T-cell (primary cell): ENCODE measurements at regions not wholly inside any gene's neighbourhood (a gene's known extent, or its start where the extent isn't known, plus 50 kb on each side); places are given as distances from the start of the nearest gene placed in this dataset.

Experiments used
- ATAC-seq, 4 experiments: fragments of 200-7000 bp in 3 of 4; fragments of 150-1000 bp in 1 of 4; cut with Tn5 transposase; replicated peaks in 1 of 4; 1 replicate in 3 of 4; 2 replicates in 1 of 4; pipeline ENCODE4 v1.10.0; 2021; ENCODE audit warnings: moderate library complexity in 3 of 4, mild to moderate bottlenecking in 2 of 4, moderate number of reproducible peaks in 1 of 4
- CTCF ChIA-PET, 2 donors: fragments of 300-600 bp; sonication (Branson Sonifier 250); formaldehyde crosslinking; loops; one replicate each; lab custom pipeline; 2022; ENCODE audit warnings: antibody characterized with exemption in 2 of 2; lab: Charles Lee
- POLR2A ChIA-PET, 2 donors: fragments of 300-600 bp; sonication (Branson Sonifier 250); formaldehyde crosslinking; loops; one replicate each; lab custom pipeline; 2022; ENCODE audit warnings: antibody characterized with exemption in 2 of 2; lab: Charles Lee
- DNase-seq, 35 experiments: peaks; one replicate each; pipeline versions ENCODE4 v3.0.0 to v3.0.0-alpha.2; 2013 to 2023
- H3K27ac ChIP-seq: one replicate; pipeline ENCODE4 v1.5.1; 2013; ENCODE audit warnings: low read length
- H3K27me3 ChIP-seq, 2 experiments: replicated peaks in 1 of 2; 1 replicate in 1 of 2; 2 replicates in 1 of 2; pipeline versions ENCODE4 v1.6.1 to v1.7.0; 2013; ENCODE audit warnings: low read length in 1 of 2, mixed read lengths in 1 of 2; ENCODE audit not compliant: control insufficient read depth in 2 of 2, insufficient read depth in 2 of 2; ENCODE audit errors: extremely low read depth in 1 of 2
- H3K36me3 ChIP-seq, 2 donors: 1 replicate in 1 of 2; 2 replicates in 1 of 2; pipeline versions ENCODE4 v1.6.1 to v1.7.0; 2013; ENCODE audit warnings: low read length in 1 of 2; ENCODE audit not compliant: control insufficient read depth in 2 of 2, insufficient read depth in 1 of 2; ENCODE audit errors: extremely low read depth in 1 of 2
- H3K4me1 ChIP-seq, 2 experiments: 1 replicate in 1 of 2; 2 replicates in 1 of 2; pipeline versions ENCODE4 v1.6.1 to v1.7.0; 2013; ENCODE audit warnings: low read length in 2 of 2, mixed read lengths in 1 of 2; ENCODE audit not compliant: insufficient read depth in 2 of 2, control insufficient read depth in 1 of 2; ENCODE audit errors: extremely low read depth in 1 of 2
- H3K4me3 ChIP-seq, 2 donors: 1 replicate in 1 of 2; 2 replicates in 1 of 2; pipeline versions ENCODE4 v1.5.1 to v1.7.0; 2013; ENCODE audit warnings: mild to moderate bottlenecking in 2 of 2, low read length in 1 of 2, moderate library complexity in 1 of 2; ENCODE audit not compliant: control insufficient read depth in 1 of 2; ENCODE audit errors: extremely low read depth in 1 of 2
- H3K9me3 ChIP-seq: 2 replicates; pipeline ENCODE4 v1.7.0; 2013
- H3K27ac Mint-ChIP-seq, 2 donors: one replicate each; pipeline ENCODE4 v1.8.0; 2020 to 2021; ENCODE audit warnings: mild to moderate bottlenecking in 2 of 2, mixed read lengths in 2 of 2
- H3K27me3 Mint-ChIP-seq, 2 donors: one replicate each; pipeline ENCODE4 v1.8.0; 2021 to 2022; ENCODE audit warnings: mixed read lengths in 2 of 2
- H3K36me3 Mint-ChIP-seq: one replicate; pipeline ENCODE4 v1.8.0; 2021; ENCODE audit warnings: mixed read lengths
- H3K4me1 Mint-ChIP-seq, 3 donors: one replicate each; pipeline ENCODE4 v1.8.0; 2020 to 2022; ENCODE audit warnings: mixed read lengths in 3 of 3, mild to moderate bottlenecking in 1 of 3
- H3K4me3 Mint-ChIP-seq, 3 donors: one replicate each; pipeline ENCODE4 v1.8.0; 2020 to 2022; ENCODE audit warnings: mild to moderate bottlenecking in 3 of 3, mixed read lengths in 3 of 3, moderate library complexity in 3 of 3
- H3K9me3 Mint-ChIP-seq, 3 donors: one replicate each; pipeline ENCODE4 v1.8.0; 2020 to 2022; ENCODE audit warnings: mixed read lengths in 3 of 3
- WGBS: methylation state at CpG from one replicate; pipeline ENCODE4 v1.1.5; 2013; ENCODE audit warnings: missing lambda C conversion rate; ENCODE audit not compliant: insufficient coverage; 5-methylcytosine and 5-hydroxymethylcytosine counted together

DNA sequence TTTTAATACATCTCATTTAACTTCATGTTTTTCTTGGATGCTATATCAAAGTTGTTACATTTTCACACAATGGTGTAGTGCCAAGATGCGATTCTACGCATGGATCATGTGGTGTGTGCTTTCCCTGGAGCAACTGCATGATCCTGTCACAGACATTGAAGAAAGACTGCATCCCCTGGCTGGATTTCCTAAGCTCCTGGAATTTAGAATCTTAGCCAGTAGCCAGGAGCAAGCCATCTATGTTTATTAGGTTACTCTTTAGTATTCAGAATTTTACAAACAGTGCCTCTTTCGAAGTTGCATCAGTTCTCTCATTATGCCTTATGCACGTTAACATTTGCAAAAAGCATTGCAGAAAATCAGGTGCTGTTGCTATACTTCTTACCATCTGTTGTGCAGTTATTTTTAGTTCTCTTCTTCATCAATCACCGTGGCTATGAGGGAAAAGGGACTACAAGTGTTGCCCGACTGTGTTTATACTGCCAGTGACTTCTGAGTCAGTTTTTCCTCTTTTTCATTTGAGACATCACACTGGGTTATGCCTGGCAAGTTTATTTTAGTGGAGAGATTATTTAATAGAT, 584.2 kb downstream of the BCKDHB start:
- 29% methylated on average over 1 of the region's 6 CpGs for WGBS
- Mint-ChIP-seq H3K27me3 (no peaks in the 10 kb centered on the region), H3K27ac (no peak overlapping the region), H3K9me3 (peaks cover 8 to 16% (median 14%) of the 10 kb centered on the region in 3 donors), H3K4me1 (no peaks in the 10 kb centered on the region), H3K36me3 (no peaks in the 10 kb centered on the region), H3K4me3 (no peak overlapping the region)
- H3K9me3 ChIP-seq, result peaks cover 2% of the 10 kb centered on the region
- no peaks in the 10 kb centered on the region for H3K36me3 ChIP-seq
- no peaks in the 10 kb centered on the region for H3K4me1 ChIP-seq
- CTCF ChIA-PET, result no interaction called here
- ATAC-seq (no peak), DNase-seq (no peak)
- no peaks in the 10 kb centered on the region for H3K27me3 ChIP-seq
- H3K27ac ChIP-seq, result no peak overlapping the region
- POLR2A ChIA-PET, result no interaction called here
- no peak overlapping the region for H3K4me3 ChIP-seq

DNA sequence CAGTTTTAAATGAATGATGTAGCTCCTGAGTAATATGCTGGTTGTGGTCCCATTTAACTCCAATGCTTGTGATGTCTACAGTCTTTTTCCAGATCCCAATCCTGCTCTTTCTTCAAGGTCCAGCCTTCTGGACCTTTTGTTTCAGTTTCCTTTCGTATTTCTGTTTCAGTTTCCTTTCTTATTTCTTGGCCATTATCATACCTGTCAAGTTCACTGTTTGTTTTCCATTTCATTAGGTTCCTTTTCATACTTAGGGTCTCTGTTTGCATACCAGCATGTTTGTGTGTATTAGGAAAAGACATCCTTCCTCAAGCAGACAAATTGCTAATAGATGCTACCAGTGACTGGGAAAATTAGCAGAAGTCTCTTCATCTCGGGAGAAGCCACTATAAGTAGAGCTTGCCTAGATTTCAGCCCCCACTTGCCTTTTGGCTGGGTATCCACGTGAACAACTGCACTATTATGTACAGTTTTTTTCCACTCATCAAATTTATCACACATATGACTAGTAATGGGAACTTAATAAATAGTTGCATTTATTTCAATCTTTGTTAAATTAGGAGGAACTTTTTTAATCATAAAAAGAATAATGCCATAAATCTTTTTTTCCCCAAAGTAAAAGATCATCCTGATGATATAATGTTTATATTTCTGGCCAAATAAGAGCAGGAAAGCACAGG, 583.4 kb downstream of the BCKDHB start:
- Mint-ChIP-seq H3K36me3 (no peaks in the 10 kb centered on the region), H3K27ac (no peak overlapping the region), H3K27me3 (no peaks in the 10 kb centered on the region), H3K4me1 (no peaks in the 10 kb centered on the region), H3K4me3 (no peak overlapping the region), H3K9me3 (peaks cover 9 to 17% (median 14%) of the 10 kb centered on the region in 3 donors)
- no peaks in the 10 kb centered on the region for H3K36me3 ChIP-seq
- ChIA-PET CTCF (no interaction called here), POLR2A (no interaction called here)
- WGBS, result no CpG with 5 or more reads among the region's 3 CpGs
- DNase-seq (no peak), ATAC-seq (no peak)
- no peak overlapping the region for H3K4me3 ChIP-seq
- no peaks in the 10 kb centered on the region for H3K4me1 ChIP-seq
- no peak overlapping the region for H3K27ac ChIP-seq
- peaks cover 2% of the 10 kb centered on the region for H3K9me3 ChIP-seq
- no peaks in the 10 kb centered on the region for H3K27me3 ChIP-seq

DNA sequence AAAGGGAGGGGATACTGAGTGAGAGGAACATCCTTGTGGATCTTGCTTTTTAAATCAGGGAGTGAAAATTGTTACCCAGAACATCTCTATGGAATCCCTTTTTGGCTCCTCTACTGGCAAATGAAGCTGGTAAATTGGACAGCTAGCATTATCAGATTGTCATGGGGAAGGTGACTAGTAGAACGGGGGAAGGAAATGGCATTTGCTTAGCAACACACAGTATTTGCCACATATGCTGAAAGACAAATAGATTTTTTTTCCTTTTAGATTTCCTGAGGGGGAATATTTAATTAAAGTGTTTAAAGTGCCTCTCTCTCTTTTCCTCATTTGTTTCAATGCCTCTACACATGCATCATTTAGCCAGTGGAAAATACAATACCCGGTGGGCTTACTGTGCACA, 573.5 kb downstream of the BCKDHB start:
- no peaks in the 10 kb centered on the region for H3K27me3 ChIP-seq
- Mint-ChIP-seq H3K4me1 (no peaks in the 10 kb centered on the region), H3K27me3 (no peaks in the 10 kb centered on the region), H3K4me3 (no peak overlapping the region), H3K27ac (no peak overlapping the region), H3K36me3 (no peaks in the 10 kb centered on the region), H3K9me3 (peaks cover 5 to 16% (median 7%) of the 10 kb centered on the region in 3 donors)
- no CpG with 5 or more reads among the region's 2 CpGs for WGBS
- H3K9me3 ChIP-seq, result no peaks in the 10 kb centered on the region
- POLR2A ChIA-PET, result no interaction called here
- H3K36me3 ChIP-seq, result no peaks in the 10 kb centered on the region
- H3K4me3 ChIP-seq, result no peak overlapping the region
- CTCF ChIA-PET, result no interaction called here
- H3K4me1 ChIP-seq, result no peaks in the 10 kb centered on the region
- no peak for DNase-seq
- no peak for ATAC-seq
- no peak overlapping the region for H3K27ac ChIP-seq

DNA sequence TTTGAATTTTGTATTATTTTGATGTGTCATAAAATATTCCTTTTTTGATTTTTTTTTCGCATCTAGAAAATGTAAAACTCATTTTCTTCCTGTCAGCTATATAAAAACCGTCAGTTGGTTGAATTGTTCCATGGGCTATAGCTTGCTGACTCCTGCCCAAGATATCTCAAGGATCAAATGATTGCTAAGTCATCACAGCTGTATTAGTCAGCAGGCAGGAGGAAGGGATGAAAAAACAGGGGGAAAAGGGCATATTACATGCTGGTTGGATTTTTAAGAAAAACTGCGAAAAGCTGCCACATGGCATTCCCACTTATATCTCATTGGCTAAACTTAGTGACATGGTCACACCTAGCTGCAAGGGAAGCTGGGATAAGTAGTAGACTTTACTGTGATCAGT, 569.9 kb downstream of the BCKDHB start:
- Histone ChIP-seq H3K27ac (no peak overlapping the region), H3K4me1 (no peaks in the 10 kb centered on the region), H3K27me3 (no peaks in the 10 kb centered on the region), H3K36me3 (no peaks in the 10 kb centered on the region), H3K9me3 (no peaks in the 10 kb centered on the region), H3K4me3 (no peak overlapping the region)
- WGBS, result no CpG with 5 or more reads among the region's 3 CpGs
- Mint-ChIP-seq H3K4me1 (no peaks in the 10 kb centered on the region), H3K4me3 (no peak overlapping the region), H3K27ac (no peak overlapping the region), H3K27me3 (no peaks in the 10 kb centered on the region), H3K36me3 (no peaks in the 10 kb centered on the region), H3K9me3 (peaks cover 0 to 7% (median 7%) of the 10 kb centered on the region in 3 donors)
- ATAC-seq, result no peak
- ChIA-PET POLR2A (no interaction called here), CTCF (no interaction called here)
- DNase-seq, result no peak

DNA sequence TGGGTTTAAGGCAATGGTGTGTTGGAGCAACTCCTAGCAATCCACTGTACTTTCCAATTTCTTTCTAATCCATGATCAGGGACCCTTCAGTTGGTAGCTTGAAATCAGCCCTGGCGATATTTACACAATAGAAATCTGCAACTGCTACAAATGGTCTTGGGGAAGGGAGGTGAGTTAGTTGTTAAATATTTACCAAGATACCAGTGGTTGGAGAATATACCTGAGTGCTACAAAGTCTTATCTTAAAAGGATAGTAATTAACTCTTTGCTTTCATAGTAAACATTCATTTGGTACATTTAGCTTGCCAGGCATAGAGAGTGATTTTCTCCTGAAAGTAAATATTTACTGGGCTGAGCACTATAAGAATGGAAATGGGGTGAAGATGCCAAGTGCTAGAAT, 568.2 kb downstream of the BCKDHB start:
- H3K27ac Mint-ChIP-seq, result no peak overlapping the region
- Histone ChIP-seq H3K4me1 (no peaks in the 10 kb centered on the region), H3K36me3 (no peaks in the 10 kb centered on the region), H3K27ac (no peak overlapping the region), H3K27me3 (no peaks in the 10 kb centered on the region), H3K4me3 (no peak overlapping the region), H3K9me3 (no peaks in the 10 kb centered on the region)
- no peaks in the 10 kb centered on the region for H3K4me1 Mint-ChIP-seq
- DNase-seq, result no peak
- ChIA-PET POLR2A (no interaction called here), CTCF (no interaction called here)
- no peak for ATAC-seq
- no peaks in the 10 kb centered on the region for H3K36me3 Mint-ChIP-seq
- H3K4me3 Mint-ChIP-seq, result no peak overlapping the region
- H3K9me3 Mint-ChIP-seq, result peaks cover 0 to 7% (median 6%) of the 10 kb centered on the region in 3 donors
- no peaks in the 10 kb centered on the region for H3K27me3 Mint-ChIP-seq
- no CpG with 5 or more reads among the region's 1 CpG for WGBS

DNA sequence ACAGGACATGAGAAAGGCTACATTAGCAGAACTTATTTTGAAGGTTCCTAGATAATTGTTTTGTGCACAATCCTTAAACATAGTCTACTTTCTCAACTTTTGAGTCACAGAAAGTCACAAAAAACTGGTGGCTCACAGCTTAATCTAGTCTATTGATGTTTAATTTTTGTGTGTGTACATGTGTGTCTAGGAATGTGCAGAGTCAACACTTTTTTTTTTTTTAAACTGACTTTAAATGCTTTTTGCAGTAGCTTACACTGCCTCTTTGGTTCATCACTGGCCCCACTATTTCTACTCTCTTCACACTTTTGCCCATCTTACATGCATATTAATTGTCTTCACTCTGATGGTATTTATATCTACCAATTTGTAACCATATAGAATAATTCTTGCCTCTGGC, 566.9 kb downstream of the BCKDHB start:
- ChIA-PET POLR2A (no interaction called here), CTCF (interaction anchor here in 1 of 2 donors (0.6 kb wide), 1 partner anchor 151 kb away, joined by 3 read pairs; no protein-coding TSS in a partner anchor)
- H3K9me3 Mint-ChIP-seq, result peaks cover 0 to 7% (median 6%) of the 10 kb centered on the region in 3 donors
- H3K4me3 ChIP-seq, result no peak overlapping the region
- H3K4me1 ChIP-seq, result no peaks in the 10 kb centered on the region
- H3K9me3 ChIP-seq, result no peaks in the 10 kb centered on the region
- H3K27ac ChIP-seq, result no peak overlapping the region
- no peaks in the 10 kb centered on the region for H3K4me1 Mint-ChIP-seq
- H3K36me3 ChIP-seq, result no peaks in the 10 kb centered on the region
- ATAC-seq (no peak), DNase-seq (no peak)
- H3K27me3 ChIP-seq, result no peaks in the 10 kb centered on the region
- H3K4me3 Mint-ChIP-seq, result no peak overlapping the region
- no peaks in the 10 kb centered on the region for H3K27me3 Mint-ChIP-seq
- H3K27ac Mint-ChIP-seq, result no peak overlapping the region
- H3K36me3 Mint-ChIP-seq, result no peaks in the 10 kb centered on the region
